ENCODE measurements at regions not wholly inside any gene's neighbourhood (a gene's known extent, or its start where the extent isn't known, plus 50 kb on each side); places are given as distances from the start of the nearest gene placed in this dataset.

DNA sequence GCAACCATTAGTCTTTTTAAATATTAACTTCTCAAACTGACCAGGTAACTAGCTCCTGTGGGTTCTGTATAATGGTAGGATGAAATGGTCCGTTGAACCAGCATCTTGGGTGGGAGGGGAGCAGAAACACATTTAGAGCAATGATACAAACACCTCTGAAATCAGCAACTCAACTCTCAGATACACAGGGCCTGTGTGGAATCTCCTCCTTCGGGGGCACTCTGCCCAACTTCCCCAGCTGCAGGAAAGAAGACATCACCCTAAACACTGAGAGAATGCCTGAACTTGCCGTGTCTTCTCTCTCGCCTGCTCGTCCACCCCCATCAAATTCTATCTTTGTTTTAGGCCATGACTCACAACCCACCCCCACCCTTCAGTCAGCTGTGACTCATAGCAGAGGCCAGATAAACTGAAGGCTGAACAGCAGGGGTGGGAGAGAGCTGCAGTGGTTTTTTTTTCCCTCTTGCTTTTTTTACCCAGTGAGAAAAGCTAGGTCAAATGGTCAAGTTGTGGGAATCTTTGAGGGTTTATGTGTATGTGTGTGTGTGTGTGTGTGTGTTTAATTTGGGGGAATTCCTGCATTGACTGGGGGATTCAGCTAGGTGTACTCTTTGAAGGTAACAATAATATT lies 593.4 kb upstream of the JAG1 start:
- DNase-seq = peak; percentile 68

DNA sequence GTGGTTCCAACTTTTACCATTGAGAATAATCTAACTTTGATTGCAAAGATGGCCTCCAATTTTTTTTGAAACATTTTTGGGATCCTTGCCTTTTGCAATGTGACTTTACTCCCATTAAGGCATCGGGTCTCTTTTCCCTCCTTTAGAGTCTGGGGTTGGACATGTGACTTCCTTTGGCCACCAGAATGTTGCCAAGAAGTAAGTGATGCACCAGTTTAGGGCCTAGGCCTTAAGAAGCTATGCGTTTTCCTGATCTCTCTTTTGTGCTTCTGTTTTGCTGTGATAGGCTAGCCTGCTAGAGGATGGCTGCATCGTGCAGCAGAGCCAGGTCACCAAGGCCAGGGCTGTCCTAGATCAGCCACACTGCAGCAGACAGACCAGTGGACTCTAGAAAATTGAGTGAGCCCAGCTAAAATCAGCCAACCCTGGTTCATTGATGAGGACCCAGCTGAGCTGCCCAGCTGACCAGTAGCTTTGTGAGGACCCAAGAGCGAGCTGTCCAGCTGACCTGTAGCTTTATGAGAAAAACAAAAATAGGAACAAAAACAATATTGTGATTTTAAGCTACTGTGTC lies 594.0 kb upstream of the JAG1 start:
- DNase-seq = no peak

DNA sequence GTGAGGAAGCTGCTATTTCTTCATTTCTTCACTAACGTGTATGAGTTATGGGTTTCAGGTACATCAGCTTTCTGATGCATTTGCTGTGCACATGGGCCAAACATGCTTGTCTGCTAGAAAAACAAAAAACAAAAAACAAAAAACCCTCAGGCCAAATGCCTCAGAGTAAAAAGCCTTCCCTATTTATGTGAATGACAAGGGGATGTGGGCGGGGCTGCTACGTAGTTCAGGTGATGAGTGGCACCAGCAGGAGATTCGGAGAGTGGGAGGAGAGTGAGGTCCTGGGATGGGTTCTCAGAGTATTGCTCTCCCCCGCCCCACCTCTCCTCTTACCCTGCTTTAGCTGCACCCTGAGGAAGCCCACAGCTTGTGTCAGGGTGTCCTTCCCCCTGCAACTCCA lies 596.8 kb upstream of the JAG1 start:
- no peak for DNase-seq

DNA sequence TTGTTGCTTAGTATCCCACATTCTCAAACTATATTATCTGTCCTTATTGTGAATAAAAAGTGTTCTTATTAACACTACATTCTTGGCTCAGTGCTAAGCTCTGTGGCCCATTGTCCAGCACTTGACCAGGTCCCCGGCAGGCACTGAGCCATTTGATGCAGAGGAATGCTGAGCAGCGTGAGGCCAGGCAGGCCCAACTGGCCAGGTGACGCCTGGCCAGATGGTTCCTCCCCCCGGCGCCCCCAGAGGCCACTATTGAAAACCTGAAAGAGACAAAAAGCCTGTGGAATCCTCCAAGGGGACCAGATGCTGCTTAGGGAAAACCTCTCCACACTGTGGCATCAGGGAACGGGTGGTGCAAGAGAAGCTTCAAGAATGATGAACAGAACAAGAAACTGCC lies 597.5 kb upstream of the JAG1 start:
- DNase-seq = peak; percentile 43

DNA sequence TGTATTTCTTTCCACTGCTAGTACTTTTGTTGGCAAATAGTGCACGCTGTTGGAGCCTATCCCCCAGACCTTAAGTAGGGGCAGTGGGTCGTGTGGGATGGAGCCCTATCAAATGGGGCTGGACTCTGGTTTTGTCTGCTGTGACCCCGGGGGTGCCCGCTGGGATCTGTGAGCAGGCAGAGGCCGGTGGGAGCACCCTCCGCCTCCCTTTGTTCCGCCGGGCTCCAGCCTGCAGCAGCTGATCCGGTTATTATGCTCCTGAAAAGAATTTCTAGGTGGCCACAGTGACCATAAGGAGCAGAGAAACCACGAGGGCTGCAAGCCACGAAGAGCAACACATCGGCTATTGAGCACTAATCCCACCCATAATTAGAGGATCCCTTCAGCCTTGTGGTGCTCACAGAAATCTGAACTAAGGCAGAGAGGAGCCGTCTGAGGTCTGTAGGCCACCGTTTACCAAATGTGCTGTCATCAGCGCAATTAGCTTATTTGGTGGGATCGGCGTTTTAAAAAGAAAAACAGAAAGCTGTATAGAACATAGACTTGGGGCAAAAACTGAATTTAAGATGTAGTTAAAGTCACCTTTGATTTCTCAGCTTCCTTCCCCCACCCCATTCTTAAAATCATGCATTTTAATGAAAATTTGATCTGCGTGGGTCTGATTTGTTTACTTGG lies 598.3 kb upstream of the JAG1 start:
- peak; percentile 37 for DNase-seq

DNA sequence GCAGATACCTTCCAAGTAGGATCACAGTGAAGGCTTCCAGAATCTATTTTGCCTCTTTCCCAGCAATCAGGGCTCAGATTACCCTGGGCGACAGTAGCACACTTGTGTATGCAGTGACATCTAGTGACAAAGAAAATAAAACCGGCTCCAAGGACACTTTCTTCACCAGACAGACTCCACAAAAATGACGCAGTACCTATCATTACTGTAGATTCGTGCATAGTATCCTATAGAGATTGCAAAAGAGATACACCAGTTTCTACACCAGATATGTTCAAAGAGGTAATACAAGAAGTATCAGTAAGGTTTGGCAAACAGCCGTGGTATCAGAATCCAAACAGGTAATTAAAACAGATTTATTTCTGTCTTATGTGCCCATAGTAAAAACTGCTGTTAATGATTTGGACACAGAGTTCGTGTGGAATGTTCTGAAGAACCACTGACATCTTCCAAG lies 600.4 kb upstream of the JAG1 start:
- peak; percentile 88 for DNase-seq

DNA sequence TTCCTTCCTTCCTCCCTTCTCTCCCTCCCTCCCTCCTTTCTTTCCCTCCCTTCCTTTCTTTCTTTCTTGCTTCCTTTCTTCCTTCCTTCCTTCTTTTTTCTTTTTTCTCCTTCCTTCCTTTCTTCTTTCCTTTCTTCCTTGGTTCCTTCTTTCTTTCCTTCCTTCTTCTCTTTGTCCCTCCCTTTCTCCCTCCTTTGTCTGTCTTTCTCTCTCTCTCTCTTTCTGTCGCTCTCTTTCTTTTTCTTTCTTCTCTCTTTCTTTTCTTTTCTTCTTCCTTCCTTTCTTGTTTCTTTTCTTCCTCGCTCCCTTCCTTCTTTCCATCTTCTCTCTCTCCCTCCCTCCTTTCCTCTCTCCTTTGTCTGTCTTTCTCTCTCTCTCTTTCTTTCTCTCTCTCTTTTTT lies 601.9 kb upstream of the JAG1 start:
- DNase-seq = no peak

DNA sequence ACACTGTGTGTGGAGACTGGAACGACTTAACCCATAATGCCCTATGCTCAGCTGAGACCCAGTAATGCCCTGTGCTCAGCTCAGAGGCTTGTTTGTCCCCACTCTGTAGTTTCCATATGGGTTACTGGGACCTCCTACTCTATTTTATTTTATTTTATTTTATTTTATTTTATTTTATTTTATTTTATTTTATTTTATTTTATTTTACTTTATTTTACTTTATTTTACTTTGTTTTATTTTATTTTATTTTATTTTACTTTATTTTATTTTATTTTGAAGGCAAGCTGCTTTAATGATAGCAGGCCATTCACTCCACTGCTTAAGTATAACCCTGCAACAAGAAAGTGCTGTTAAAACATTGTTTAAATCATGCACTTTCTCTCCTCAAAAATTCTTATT lies 603.4 kb upstream of the JAG1 start:
- DNase-seq = no peak

DNA sequence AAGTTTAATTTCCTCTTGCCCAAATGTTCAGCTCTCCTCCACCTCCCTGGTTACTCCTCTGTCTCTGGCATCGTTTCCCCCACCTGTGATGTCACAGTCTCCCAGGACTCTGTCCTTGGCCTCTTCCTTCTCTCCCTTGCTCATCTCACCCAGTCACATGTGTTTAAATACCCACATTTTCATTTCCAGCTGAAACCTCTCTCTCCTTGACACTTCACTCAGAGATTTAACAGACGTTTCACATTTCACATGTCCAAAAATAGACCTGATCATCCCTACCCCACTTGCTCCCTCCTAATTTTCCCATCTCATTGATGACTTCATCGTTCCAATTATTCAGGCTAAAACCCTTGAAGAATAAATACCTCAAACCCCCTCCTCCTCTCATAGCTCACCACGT lies 604.1 kb upstream of the JAG1 start:
- DNase-seq = no peak

DNA sequence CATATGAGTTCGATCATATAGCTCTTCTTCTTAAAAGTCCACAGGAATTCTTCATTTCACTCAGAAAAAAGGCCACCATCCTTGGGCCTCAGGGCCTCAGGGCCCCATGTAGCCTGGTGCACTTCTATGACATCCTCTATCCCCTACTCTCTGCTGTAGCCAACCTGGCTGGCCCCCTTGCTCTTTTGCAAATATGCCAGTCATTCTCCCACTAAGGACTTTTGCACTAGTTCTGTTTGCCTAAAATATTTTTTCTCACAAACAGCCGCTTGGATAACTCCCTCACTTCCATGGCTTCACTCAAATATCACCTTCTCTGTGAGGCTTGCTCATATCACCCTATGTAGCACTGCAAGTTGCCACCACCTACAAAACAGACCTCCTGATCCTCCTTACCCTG lies 604.7 kb upstream of the JAG1 start:
- no peak for DNase-seq

DNA sequence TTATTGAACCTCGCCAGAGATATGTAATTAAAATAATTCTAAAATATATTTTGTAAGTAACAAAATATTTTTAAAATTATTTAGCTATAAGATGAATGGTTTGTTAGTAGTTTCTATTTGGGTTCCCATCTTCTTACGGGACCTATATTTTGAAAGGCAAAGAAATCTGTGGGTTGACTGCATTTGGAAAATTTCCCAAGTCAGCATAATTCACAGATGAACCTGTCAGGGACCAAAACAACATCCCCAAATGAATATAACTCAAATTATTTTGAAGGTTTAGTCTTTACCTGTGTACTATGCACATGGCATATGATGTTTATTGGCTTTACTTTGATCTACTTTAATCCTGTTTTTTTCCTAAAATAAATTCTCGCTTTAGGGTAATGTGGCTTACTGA lies 607.4 kb upstream of the JAG1 start:
- DNase-seq = no peak

DNA sequence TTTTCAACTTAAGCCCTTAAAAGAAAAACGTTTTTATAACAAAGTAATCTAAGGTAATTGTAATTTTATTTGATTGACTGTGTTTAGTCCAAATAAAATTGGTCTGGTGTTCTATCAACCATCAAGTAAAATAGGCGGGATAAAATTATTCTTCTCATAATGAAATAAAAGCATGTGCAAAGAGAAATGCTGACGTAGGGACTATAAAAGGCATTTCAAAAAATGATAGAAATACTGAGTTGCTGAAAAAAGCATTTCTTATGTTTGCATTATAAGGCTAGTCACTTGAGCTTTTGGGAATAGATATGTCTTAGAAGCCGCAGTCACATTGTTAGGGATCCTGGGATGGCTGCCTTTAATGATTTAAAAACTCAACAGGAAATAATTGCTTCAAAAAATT lies 608.0 kb upstream of the JAG1 start:
- DNase-seq = no peak

DNA sequence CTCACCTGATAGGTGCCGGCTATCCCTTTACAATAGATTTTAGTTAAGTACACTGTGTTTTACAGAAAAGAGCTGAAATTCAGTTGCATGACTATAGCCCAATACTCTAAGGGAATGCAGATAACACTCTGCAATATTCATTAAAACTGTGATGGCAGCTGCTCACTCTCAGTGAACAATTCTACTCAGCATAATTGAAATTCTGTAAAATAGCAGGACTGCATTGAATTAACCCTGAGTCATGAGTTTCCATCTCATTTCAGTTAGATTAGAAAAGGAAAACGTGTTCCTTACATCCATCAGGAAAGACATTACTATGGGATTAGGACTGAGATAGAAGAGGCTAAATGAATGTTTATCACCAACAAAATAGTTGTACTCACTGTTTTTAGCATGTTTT lies 613.3 kb upstream of the JAG1 start:
- DNase-seq = no peak

DNA sequence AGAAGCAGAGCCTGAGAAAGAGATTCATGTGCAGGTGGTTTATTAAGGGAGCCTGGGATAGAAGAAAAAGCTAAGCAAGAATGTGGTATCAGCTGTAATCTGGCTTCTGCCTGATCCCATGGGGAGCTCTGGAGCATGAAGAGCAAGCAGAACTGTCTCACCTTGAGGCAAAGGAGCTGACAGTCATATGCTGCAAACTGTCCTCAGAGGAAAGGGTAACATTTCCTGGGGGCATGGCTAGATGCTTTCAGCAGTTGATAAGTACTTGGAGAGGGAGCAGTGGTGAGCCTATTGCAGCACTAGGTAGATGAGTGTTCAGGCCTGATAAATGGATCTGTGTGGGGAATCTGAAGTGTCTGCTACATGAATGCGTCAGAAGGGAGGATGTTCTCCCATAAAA lies 621.5 kb upstream of the BTBD3 start:
- no peak for DNase-seq

DNA sequence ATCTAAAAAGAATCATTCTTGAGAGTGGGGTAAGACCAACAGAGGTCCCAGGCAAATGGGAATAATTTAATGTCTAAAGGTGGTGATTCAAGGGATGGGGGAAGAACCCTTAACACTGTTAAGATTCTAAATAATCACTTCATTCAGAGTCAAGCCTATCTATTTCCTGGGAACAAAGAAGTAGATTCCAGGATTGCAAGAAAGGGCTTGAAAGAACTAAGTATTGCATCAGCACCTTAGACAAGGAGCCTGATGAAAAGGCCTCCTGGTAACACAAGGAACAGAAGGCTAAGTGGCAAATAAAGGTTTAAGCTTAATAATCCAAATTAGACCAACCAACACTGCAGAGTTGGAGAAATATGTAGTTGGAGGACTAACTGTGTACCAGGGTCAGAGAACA lies 620.7 kb upstream of the BTBD3 start:
- DNase-seq = no peak

DNA sequence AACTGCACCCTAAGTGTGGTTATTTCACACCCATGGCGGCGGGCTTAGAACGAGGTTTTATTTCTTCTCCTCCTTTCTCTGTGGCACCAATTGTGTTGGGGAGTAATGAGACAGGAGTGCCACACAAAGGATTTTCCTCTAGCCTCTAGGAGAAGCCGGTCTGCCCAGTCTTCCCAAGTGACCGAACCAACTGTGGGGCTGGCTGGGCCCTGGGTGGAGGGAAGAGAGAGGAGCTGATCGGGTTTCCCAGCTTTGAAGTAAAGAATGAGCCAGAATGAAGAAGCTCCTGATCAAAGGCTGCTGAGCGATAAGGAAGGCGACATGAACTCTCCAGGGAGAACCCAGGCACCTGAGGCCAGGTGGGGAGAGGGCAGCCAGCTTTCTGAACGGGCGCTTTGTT lies 616.0 kb upstream of the BTBD3 start:
- no peak for DNase-seq

DNA sequence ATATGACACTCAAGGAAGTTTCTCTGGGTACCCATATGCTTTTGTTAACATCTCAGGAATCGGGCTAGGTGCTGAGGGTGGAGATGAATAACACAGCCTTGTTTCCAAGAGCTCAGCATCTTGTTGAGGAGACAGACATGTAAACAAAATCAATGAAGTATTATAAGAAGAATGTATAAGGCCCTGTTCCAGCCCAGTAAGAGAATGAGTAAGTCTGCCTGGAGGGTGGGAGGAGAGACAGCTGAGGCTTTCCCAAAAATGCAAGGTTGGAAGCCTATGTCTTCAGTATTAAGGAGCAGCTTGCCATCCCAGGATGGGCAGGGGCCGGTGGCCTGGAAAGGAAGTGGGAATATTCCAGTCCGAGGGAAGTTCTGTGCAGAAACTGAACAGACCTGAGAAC lies 615.3 kb upstream of the BTBD3 start:
- DNase-seq = no peak

DNA sequence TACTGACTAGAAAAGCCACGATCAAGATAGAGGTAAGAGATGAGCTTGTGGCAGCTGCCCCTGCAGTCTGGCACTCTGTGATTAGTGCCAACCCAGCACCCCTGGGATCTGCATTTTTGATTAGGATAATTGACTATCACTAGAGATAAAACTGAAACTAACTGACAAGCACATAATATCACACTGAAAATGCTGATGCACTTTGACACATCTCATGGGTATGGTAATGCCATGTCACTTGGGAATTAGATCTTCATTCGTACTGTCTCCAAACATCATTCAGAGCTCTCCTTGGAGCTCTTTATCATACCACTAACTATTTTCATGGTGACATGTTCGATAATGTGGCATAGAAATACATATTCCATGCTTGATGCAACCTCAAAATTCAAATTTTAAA lies 612.9 kb upstream of the BTBD3 start:
- peak; percentile 54 for DNase-seq

DNA sequence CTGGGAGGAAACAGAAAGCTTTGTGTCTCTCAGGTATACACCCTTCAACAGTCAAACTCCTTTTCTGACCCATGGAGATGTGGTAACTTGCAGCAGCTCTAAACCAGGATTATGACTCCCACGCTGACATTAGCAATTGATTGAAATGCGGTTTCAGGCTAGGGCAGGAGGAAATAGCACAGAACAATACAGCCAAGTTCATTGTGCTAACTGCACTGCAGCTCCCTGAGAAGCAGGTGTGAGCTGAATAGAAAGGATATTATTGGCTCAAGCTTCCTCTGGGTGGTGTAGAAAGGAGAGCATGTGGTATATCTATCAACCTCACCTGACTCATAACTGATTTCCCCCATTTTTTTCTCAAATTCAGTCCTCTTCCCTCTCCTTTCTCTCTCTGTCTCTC lies 612.3 kb upstream of the BTBD3 start:
- DNase-seq = no peak

DNA sequence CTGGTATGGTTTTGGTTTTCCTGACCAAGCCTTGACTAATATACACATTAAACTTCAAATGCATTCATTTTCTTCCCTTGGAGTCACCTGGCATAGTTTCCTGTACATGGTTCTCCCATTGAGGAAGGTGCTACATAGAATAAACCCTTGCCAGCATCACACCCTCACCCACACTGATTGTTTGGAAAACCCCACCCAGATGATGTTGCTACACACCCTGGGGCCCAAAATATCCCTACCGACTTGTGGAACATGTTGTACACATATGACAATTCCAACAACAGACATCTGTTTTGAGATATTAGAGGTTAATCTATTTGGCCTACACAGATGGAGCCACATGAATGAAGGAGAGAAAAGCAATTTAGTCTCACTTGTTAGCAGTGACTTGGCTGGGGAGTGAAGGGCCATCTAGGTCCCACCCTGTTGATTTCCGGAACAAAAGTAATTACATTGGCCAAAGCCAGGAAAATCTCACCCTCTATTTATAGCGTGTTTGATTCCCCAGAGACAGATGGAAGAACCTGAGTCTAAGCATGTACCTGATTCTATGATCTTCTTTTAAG lies 606.0 kb upstream of the BTBD3 start:
- no peak for DNase-seq

DNA sequence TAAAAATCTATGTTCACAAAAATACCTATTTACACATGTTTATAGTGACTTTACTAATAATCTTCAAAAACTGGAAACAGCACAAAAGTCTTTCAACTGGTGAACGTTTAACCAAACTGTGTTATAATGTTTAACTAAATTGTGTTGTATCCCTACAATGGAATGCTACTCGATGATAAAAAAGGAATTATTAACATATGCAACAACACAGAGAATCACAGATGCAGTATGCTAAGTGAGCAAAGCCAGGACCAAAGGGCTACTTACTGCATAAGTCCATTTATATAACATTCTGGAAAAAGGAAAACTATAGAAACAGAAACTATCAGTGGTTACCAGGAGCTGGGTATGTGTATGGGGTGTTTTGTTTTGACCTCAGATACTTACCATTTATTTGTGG lies 602.2 kb upstream of the BTBD3 start:
- no peak for DNase-seq

DNA sequence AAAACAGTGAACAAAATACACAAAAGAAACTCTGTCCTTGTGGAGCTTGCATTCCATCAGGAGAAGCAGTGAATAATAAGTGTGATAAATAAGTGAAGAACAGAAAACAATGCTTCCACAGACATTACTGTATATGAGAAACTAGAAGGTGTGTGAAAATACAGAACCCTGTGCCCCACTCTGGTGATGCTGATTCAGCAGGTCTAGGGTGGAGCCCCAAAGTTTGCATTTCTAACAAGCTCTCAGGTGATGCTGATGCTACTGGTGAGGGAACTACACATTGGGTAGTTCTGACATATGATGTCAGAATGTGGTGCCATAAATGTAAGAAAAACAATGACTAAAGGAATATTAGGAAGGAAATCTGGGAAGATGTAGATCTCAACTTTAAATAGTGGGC lies 601.4 kb upstream of the BTBD3 start:
- no peak for DNase-seq

DNA sequence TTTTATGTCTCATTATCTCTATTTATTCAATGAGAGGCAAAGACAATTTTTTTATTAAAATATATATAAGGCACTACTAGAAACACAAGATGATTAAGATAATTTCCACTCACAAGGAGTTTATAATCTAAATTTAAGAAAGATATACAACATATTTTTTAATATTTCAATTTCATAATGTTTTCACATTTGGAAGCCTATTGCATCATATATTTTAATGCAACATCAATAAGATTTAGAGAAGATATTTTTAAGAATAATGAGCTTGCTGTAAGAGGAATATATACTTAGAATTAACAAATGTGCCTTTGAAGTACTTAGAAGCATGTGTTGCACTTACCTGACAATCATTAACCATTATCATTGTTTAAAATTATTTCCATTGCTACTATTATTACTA lies 597.7 kb upstream of the BTBD3 start:
- DNase-seq = no peak

DNA sequence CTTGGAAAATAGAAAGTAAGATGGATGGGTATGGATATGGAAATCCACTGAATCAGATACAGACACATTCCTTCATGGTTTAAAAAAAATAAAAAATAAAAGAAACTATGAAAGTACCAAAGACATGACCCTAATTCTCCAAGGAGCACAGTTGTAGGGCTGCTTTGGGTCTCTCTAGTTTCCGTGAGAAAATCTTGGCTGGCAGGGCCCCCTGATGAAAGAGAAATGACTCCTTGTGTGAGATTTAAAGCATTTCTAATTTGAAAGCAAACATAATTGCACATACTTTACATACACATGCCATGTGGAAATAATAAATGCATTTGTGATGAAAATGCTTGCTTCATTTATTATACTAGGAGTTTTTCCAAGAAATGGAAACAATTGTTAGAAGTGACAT lies 593.9 kb upstream of the BTBD3 start:
- peak; percentile 3 for DNase-seq

DNA sequence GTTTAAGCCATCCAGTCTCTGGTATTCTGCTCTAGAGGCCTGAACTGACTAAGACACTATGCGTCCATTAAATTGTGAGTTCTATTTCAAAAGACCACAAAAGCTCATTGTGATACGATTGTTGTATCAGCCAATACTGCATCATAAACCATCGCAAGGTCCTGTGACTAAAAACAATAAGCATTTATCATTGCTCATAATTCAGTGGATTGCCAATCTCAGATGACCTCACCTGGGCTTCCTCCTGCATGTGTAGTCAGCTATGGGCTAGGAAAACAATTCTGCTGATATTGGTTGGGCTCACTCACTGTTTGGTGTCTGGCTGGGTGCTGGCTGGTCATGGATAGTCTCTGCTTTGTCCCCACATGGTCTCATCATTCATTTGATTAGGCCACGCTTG lies 592.7 kb upstream of the BTBD3 start:
- DNase-seq = no peak

All from eye (tissue), 1 donor.